ENCODE measurements at regions not wholly inside any gene's neighbourhood (a gene's known extent, or its start where the extent isn't known, plus 50 kb on each side); places are given as distances from the start of the nearest gene placed in this dataset.
A peak's percentile ranks its signal among the peaks of the same experiment; 100 is the strongest.

DNA sequence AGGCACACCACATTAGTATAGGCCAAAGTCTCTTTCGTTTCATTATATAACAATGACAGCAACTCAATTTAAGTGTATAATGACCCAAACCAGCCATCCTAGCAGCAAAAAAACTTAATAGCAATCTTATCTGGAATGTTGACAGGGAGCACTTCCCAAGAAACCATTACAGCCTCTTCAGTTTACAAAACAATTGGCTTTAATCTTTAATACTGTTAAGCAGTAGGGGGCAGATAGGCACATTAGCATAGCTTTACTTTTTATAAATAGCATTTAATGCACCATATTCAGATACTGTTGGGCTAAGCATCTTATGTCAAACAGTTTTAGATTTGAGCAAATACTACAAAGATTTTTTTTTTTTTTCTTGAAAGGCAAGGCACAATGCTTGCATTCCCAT, 193.3 kb upstream of the MAP3K7 start:
- POLR2A ChIA-PET (ENCODE audit: partially characterized antibody) = interaction anchor here (0.7 to 1.0 kb wide), 2 partner anchors 8 to 64 kb away, joined by 3 read pairs; no protein-coding TSS in a partner anchor
- H2BK20ac ChIP-seq (ENCODE audit: low read length) = no peak overlapping the region
- no peak overlapping the region for H3K56ac ChIP-seq (replicated peaks; ENCODE audit: insufficient read length, low read depth, low read length)
- H4K8ac ChIP-seq (ENCODE audit: extremely low read depth, insufficient read depth, low read length) = no peak overlapping the region
- H3K4me3 ChIP-seq (ENCODE audit: extremely low read depth in 1 of 4, insufficient read depth in 2 of 4, low read depth in 3 of 4, low read length in 4 of 4) = no peak overlapping the region
- H3K23me2 ChIP-seq (ENCODE audit: low read depth, low read length) = no peaks in the 10 kb centered on the region
- no peak for FAIRE-seq
- H4K20me1 ChIP-seq (replicated peaks in 1 of 2; ENCODE audit: control insufficient read depth in 1 of 2, insufficient read depth in 2 of 2, low read length in 2 of 2) = no peaks in the 10 kb centered on the region
- no peak overlapping the region for H3K23ac ChIP-seq (ENCODE audit: insufficient read length)
- CTCF ChIA-PET (ENCODE audit: partially characterized antibody) = interaction anchor here (0.6 to 1.5 kb wide), 2 partner anchors 112 to 895 kb away, joined by 3 to 4 read pairs; no protein-coding TSS in a partner anchor
- no peaks in the 10 kb centered on the region for H3K79me1 ChIP-seq (ENCODE audit: low read depth, low read length)
- DNase-seq (ENCODE audit: low read depth in 1 of 2, low spot score in 2 of 2) = no peak
- H4K5ac ChIP-seq (ENCODE audit: insufficient read length, low read depth, low read length) = peak overlapping the region; percentile 62
- H3K4me1 ChIP-seq (replicated peaks in 1 of 4; ENCODE audit: control insufficient read depth in 3 of 4, insufficient read depth in 4 of 4, low read length in 3 of 4) = peaks cover 0 to 5% (median 2%) of the 10 kb centered on the region in 4 experiments; a peak in 2 of 7 replicates
- no peak overlapping the region for H2BK12ac ChIP-seq (ENCODE audit: low read depth, low read length)
- H3K36me3 ChIP-seq (ENCODE audit: control insufficient read depth in 2 of 4, insufficient read depth in 4 of 4, low read length in 3 of 4) = no peaks in the 10 kb centered on the region
- H3K14ac ChIP-seq (ENCODE audit: insufficient read length) = no peak overlapping the region
- no peak overlapping the region for H2BK5ac ChIP-seq (ENCODE audit: low read depth, low read length)
- no peak overlapping the region for H4K91ac ChIP-seq (replicated peaks; ENCODE audit: insufficient read length, low read length)
- TF ChIP-seq RBBP5 (IDR thresholded peaks at IDR 0.05; ENCODE audit: borderline replicate concordance, low read depth, low read length) (no peak), MAX (IDR thresholded peaks at IDR 0.05) (no peak), SP1 (IDR thresholded peaks at IDR 0.05; ENCODE audit: low read depth, low read length) (no peak), SAP30 (IDR thresholded peaks at IDR 0.05; ENCODE audit: insufficient read depth, insufficient replicate concordance, low read length) (no peak)
- TF ChIP-seq, protein P1, sequence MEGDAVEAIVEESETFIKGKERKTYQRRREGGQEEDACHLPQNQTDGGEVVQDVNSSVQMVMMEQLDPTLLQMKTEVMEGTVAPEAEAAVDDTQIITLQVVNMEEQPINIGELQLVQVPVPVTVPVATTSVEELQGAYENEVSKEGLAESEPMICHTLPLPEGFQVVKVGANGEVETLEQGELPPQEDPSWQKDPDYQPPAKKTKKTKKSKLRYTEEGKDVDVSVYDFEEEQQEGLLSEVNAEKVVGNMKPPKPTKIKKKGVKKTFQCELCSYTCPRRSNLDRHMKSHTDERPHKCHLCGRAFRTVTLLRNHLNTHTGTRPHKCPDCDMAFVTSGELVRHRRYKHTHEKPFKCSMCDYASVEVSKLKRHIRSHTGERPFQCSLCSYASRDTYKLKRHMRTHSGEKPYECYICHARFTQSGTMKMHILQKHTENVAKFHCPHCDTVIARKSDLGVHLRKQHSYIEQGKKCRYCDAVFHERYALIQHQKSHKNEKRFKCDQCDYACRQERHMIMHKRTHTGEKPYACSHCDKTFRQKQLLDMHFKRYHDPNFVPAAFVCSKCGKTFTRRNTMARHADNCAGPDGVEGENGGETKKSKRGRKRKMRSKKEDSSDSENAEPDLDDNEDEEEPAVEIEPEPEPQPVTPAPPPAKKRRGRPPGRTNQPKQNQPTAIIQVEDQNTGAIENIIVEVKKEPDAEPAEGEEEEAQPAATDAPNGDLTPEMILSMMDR (IDR thresholded peaks at IDR 0.05; ENCODE audit: control extremely low read depth in 1 of 3, insufficient read depth in 1 of 3, low read depth in 1 of 3, low read length in 3 of 3) = no peak
- TF ChIP-seq, protein P2, sequence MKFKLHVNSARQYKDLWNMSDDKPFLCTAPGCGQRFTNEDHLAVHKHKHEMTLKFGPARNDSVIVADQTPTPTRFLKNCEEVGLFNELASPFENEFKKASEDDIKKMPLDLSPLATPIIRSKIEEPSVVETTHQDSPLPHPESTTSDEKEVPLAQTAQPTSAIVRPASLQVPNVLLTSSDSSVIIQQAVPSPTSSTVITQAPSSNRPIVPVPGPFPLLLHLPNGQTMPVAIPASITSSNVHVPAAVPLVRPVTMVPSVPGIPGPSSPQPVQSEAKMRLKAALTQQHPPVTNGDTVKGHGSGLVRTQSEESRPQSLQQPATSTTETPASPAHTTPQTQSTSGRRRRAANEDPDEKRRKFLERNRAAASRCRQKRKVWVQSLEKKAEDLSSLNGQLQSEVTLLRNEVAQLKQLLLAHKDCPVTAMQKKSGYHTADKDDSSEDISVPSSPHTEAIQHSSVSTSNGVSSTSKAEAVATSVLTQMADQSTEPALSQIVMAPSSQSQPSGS (IDR thresholded peaks at IDR 0.05; ENCODE audit: low read length) = no peak
- WGBS, 2 experiments (ENCODE audit: extremely low coverage in 1 of 2, insufficient coverage in 1 of 2, insufficient read length in 1 of 2, insufficient replicate concordance in 2 of 2, low coverage in 1 of 2, low lambda C conversion rate in 2 of 2, missing lambda C conversion rate in 1 of 2) = 65% methylated on average over 1 of the region's 1 CpG; no CpG with 5 or more reads in 1 of the 2 experiments
- no peak overlapping the region for H2BK15ac ChIP-seq (ENCODE audit: low read length)
- no peak overlapping the region for H2AFZ ChIP-seq (ENCODE audit: low read length)
- no peak overlapping the region for H3K27ac ChIP-seq (ENCODE audit: low read depth, low read length)
- no peak overlapping the region for H3K18ac ChIP-seq (ENCODE audit: extremely low read depth, low read length)
- no peak overlapping the region for H3K4ac ChIP-seq (replicated peaks; ENCODE audit: insufficient read length, low read depth, low read length)
- H3K4me2 ChIP-seq (ENCODE audit: insufficient read depth in 1 of 2, low read depth in 2 of 2, low read length in 2 of 2) = no peak overlapping the region
- H2AK5ac ChIP-seq (ENCODE audit: low read depth, low read length) = no peak overlapping the region
- no peaks in the 10 kb centered on the region for H3K79me2 ChIP-seq (ENCODE audit: control insufficient read depth in 1 of 2, insufficient read depth in 2 of 2, low read length in 2 of 2)
- no peak overlapping the region for H2BK120ac ChIP-seq (replicated peaks; ENCODE audit: low read depth, low read length)
- no peaks in the 10 kb centered on the region for H3K27me3 ChIP-seq (replicated peaks in 1 of 4; ENCODE audit: control insufficient read depth in 3 of 4, extremely low read depth in 1 of 4, insufficient read depth in 3 of 4, low read length in 3 of 4)
- H3K9me3 ChIP-seq (ENCODE audit: insufficient read depth in 2 of 2, low read depth in 1 of 2, low read length in 1 of 2) = no peaks in the 10 kb centered on the region
- H3K9ac ChIP-seq (replicated peaks in 1 of 4; ENCODE audit: extremely low read depth in 1 of 4, low read depth in 3 of 4, low read length in 3 of 4) = no peak overlapping the region

Data from H1 (cell line).